Neural progenitor cell (in vitro differentiated cells): ENCODE measurements at regions not wholly inside any gene's neighbourhood (a gene's known extent, or its start where the extent isn't known, plus 50 kb on each side); places are given as distances from the start of the nearest gene placed in this dataset.
"Not testable (repeated sequence)": the region's sequence is repeated elsewhere in the genome, so short reads cannot be mapped to it uniquely, and the experiment has no call there.

Source experiments
- CTCF ChIP-seq: fragments of 200-600 bp; sonication (generic); IDR thresholded peaks from 2 replicates; pipeline ENCODE4 v1.5.1; 2017; ENCODE audit warnings: antibody characterized with exemption, mild to moderate bottlenecking
- EZH2 ChIP-seq: fragments of 200-600 bp; sonication (generic); IDR thresholded peaks from 2 replicates; pipeline ENCODE4 v1.6.1; 2017; ENCODE audit warnings: antibody characterized with exemption, mild to moderate bottlenecking, moderate library complexity

GRCh38 chr14:53242898-53243297 is 89.8 kb upstream of the DDHD1 start:
- TF ChIP-seq EZH2, CTCF: not testable (repeated sequence)
